HG02852 (cell line): ENCODE measurements at regions not wholly inside any gene's neighbourhood (a gene's known extent, or its start where the extent isn't known, plus 50 kb on each side); places are given as distances from the start of the nearest gene placed in this dataset.

Experiments
- ATAC-seq: cut with Tn5 transposase; IDR thresholded peaks from one replicate; pipeline ENCODE4 v1.9.1; 2021; ENCODE audit warnings: mild to moderate bottlenecking, moderate library complexity; ENCODE audit not compliant: unreplicated experiment

DNA sequence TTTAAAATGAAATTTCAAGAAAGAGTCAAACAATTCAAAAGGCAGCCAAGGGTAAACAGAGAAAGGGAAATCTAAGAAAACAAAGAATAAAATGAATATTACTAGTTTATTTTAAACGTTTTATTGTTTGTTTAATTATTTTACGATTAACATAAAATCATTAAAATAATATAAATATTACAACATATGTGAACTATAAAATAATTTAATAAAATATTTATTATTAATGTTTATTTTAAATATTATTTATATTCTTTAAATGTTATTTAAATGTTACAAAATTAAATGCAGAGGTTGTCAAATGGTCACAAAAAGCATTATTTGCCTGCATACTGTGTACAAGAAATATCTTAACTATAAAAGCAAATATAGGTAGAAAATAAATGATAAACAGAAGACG, 786.7 kb upstream of the GHITM start:
- ATAC-seq = no peak

DNA sequence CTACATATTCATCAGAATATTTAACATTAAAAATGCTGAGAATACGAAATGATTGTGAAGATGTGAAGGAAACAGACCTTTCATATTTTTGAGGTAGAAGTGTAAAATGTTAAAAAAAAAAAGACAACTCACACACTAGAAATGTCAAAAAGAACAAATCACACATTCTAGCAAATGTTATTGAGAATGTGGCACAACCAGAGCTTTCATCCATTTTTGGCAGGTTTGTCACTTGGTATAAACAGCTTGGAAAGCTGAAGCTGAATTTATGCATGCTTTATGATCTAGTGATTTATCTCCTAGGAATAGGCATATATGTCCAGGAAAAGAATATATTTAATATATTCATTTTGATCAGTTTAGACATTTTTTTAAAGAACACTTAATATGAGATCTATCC, 784.9 kb upstream of the GHITM start:
- no peak for ATAC-seq

DNA sequence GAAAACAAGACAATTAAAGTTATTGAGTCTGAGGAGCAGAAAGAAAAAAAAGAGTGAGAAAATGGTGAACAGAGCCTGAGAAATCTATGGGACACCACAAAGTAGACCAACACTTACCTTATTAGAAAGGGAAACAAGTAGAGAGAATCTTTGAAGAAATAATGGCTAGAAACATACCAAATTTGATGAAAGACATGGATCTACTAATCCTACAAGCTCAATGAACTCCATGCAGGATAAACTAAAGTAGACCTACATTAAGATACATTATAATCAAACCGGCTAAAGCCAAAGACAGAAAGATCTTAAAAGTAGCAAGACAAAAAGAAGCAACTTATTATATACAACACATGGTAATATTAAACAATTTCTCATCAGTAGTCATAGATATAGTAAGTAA, 782.3 kb upstream of the GHITM start:
- no peak for ATAC-seq

DNA sequence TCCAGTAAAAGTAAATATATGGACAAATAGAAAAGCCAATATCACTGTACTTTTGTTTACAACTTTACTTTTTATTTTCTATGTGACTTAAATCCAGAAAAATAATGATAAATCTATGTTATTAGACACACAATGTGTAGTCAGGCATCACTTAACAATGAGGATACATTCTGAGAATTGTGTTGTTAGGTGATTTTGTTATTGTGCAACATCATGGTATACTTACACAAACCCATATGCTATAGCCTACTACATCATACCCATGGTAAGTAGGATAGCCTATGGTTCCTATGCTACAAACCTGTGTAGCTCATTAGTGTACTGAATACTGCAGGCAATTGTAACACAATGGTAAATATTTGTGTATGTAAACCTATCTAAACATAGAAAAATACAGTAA, 781.7 kb upstream of the GHITM start:
- ATAC-seq = no peak

DNA sequence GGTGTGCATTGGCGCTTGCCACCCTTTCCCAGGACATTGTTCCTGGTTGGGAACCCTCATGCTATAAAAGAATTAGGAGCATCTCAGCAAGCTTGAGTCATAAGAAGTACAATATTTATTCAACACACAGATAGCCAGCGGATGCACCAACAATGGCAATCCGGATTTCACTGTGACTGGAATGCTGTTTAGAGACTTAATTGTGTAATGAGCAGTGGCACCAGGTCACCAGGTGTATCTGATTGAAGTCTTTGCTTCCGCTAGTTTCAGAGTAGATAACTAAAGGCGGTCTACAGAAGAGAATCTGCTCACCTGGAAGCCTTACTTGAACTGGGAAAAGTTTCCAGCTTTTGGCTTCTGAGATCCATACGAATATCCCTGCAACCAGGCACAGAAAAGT, 772.3 kb upstream of the GHITM start:
- ATAC-seq = no peak

DNA sequence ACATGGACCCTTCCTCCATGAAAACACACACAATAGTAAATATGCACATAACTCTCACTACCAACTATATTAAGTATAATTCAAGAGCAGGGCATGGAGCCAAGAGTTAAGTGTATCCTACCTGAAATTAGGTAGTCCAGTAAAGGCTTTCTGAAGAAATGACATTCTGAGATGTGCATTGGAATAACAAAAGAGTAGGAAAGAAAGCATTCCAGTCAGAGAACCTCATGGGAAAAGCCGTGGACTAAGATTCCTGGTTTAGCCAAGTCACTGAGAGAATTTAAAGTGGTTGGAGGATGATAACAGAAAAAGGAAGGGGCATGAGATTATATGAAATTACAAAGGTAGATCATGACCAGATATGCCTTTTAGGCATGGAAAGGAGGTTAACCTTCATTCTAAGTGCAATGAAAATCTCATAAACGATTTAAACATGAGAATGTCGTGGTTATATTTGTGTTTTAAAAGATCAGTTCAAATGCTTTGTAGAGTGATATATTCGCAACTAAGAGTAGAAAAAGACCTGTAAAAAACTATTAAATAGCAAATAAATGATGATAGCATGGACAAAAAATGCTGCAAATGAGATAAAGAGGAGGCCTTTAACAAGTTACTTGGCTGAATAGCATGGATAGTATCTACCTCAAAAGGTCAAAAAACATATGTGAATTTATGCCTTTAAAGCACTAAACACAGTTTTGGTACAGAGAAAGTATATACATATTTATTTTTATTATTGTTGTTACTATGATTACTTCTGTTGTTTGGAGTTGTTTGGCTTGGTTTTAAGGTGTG, 767.4 kb upstream of the GHITM start:
- no peak for ATAC-seq

DNA sequence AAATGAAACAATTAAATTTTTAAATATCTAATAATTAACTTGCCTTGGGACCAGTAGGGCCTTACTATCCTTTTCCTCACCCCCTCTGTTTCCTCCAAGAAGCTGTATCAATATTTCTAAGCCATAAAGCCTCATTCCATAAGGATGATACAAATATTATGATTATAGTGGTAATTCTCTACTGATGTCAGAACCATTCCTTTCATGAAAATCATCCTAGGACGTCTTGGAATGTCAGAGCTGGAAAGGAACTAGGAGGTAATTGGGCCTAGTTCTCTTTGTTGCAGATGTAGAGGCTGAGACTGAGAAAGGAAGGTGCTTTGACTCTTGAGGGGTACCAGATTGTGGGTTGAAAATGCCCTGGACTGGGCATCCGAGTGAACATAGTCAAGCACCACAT, 766.7 kb upstream of the GHITM start:
- ATAC-seq = no peak

DNA sequence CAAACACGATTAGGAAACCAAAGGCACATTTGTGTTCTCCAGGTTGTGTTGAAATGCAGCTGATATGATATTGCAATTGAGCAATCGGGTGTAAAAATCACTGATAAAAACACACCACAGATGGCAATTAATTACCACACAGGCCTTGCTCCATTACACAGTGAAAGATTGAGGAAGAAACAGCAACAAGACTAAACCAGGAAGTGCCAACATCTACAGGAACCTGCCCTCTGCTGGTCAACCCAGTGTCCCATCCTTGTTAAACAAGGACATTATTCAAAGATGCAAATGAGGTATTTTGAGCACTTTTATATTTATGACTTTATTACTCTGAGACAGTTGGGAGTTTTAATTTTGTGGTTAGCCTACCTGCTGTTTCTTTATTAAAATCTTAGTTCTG, 765.6 kb upstream of the GHITM start:
- no peak for ATAC-seq

DNA sequence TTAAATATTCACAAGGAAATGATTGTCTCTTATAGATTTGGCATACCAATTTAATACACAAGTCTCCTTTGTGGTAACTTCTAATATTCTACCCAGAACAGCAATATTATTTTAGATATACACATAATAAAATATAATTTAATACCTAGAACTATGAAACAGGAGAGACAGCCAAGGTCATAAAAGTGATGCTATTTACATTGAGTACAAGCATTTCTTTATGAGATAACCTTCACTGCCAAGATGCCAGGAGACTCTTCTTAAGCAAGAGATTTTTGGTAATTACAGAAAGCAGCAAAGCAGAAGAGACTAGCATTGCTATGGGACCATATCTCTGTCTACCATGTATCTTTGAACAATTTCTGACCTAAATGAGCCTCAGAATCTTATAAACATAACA, 764.6 kb upstream of the GHITM start:
- no peak for ATAC-seq

DNA sequence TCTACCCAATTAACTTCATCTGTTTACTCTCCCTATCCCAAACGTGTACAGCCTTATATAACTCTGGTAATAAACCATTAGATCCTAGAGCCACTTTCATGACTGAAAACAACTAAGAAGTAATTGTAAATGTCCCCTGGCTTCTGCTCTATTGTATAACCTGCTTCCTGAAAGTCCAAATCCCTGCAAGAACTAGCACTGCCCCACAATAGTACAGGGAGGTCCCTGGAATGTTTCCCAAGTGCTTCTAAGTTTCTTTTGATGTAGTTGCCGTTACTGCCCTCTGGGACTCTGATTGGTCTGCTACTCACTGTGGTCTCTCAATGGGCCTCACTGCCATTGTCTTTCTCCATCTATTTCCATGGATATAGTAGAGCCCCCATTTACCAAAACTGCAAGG, 764.0 kb upstream of the GHITM start:
- no peak for ATAC-seq

DNA sequence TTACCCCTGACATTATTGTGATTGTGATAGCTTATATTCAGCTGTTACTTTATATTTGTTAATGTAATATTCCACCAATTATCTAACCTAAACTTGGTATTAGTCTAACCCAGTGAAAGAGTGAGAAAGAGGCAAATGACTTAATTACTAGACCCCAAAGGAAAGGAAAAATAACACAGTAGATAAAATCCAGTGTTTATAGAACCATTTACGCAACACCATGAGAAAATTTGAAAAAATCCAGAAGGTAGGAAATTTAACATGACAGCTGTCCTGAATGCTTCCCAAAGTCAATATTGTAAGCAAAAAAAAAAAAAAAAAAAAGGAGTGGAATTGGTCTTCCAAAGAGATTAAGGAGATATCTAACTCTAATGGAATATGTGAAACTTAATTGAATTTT, 741.5 kb upstream of the GHITM start:
- no peak for ATAC-seq

DNA sequence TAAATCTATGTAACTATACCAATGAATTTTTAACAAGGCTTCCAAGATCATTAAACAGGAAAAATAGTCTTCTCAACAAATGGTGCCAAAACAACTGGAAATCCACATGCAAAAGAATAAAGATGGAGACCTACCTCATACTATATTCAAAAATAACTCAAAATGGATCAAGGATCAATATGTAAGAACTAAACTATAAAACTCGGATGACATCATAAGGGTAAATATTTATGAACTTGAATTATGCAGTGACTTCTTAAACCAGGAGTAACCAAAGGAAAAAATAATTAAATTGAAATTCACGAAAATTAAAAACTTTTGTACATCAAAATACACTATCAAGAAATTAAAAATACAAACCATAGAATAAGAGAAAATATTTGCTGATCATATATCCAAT, 728.7 kb upstream of the GHITM start:
- no peak for ATAC-seq

DNA sequence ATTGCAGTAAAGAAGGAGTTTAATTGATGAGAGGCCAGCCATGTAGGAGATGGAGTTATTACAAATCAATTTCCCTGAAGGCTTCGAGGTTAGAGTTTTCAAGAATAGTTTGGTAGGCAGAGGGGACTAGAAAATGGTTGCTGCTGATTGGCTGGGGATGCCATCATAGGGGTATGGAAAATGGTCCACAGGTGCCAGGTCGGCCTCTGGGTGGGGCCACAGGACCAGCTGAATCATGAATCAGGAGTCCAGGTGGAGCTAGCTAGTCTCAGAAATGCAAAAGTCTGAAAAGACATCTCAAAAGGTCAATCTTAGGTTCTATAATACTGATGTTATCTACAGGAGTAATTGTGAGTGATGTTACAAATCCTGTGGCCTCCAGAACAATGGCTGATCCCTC, 714.0 kb upstream of the GHITM start:
- ATAC-seq = no peak

DNA sequence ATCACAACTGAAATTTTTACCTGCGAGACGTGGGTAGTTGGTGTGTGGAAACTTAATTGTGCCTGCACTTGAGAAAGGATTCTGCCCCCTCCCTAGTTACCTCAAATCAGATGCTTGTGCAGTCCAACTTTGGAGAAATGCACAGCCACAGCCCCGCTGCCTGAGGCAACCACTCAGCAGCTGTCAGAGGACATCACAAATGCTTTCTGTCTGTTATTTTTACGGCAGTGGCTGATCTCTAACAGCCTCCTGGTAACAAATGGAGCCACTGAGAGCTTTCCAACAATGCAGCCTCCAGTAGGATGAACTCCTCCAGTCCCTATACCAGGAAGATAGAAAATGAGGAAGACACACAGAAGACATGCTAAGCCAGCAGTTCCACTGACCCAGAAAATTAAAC, 712.2 kb upstream of the GHITM start:
- no peak for ATAC-seq

DNA sequence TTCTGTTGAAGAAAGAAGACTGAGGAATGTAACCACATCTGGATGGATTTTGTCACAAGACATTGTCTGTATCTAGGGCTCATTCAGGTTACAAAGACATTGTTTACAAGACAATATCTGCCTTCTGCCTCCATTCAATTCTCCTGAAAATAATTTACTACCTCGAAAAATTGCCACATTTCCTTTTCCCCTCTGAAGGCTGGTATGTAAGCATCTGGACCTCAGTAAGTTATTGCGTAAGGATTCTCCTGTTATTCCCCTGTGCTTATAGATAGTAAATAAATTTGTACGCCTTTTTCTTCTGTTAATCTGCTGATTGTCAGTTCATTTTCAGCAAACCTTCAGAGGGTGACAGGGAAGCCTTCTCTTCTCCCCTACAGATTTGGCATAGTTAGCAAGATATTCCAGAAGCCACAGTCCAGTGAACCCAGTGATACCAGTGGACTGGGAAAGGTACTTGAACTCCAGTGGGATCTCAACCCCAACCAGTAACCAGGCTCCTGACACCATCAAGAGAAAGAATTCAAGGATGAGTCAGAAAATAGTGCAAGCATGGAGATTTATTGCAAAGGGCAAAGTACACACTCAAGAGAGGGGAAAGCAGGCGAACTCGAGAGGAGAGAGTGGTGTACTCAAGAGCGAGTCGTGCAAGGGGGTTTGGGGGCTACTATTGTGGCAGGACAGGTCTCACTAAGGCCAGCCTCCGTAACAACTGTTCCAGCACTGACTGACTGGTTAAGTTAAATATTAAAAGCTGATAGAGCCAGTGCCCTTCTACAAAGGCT, 706.9 kb upstream of the GHITM start:
- ATAC-seq = no peak

DNA sequence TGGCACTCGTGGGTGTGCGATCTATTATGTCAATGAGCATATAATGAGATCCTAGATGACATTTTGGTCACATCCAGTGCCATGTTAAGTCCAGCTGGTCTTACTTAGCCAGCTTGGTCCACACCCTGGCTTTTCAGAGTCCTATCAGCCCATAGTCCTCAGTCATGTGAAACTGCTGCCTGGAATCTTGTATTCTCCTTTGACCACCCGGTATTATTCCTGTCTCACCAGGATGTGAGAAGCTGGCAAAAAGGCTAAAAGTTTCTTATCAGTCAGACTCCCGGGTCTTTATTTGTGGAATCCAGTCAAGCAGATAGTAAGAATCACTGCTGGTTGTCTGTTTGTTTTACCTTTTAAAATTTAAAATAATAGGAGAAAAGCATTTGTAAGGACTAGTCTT, 705.6 kb upstream of the GHITM start:
- no peak for ATAC-seq

DNA sequence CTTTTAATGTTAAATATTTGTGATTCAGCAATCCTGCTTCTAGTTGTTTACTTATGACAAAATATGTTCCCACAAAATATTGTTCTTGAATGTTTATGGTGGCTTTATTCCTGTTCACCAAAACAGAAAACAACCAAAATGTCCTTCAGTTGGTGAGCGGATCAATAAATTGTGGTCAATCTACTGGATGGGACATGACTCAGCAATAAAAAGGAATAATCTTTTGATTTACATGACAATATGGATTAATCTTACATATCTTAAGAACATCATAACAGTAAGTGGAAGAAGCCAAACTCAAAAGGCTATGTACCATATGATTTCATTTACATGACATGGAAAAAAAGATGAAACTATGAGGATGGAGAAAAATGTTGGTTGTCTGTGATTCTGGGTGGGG, 691.3 kb upstream of the GHITM start:
- ATAC-seq = no peak

DNA sequence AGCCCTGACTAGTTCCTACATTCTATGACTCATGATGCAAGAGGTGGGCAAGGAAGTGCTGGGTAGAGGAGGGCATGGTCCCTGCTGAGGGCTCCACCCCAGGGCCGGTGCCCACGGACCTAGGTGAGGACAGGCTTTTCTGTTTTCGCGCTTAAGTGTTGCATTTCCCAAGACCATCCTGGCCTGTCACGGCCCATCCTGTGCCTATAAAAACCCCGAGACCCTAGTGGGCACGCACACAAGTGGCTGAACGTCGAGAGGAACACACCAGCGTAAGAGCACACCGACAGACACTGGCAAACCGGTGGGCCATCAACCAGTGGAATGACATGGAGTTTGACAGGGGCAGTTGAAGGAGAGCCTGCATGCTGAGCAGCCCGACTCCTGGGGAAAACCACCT, 680.7 kb upstream of the GHITM start:
- ATAC-seq = no peak

DNA sequence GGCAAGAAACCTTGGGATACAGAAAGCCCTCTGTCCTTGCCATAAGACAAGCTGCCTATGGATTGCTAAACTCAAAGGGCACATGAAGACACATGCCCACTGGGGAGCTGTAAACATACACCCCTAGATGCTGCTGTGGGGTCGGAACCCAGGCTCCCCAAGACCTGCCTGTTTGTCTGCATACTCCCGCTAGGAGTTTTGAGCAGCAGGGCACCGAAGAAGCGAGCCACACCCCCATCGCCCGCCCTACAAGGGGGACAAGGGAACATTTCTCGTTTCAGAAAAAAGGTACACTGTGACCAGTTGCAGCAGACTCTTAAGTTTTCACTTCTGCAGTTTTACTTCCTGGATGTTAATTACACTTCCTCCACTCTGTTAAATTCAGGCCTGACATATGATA, 680.2 kb upstream of the GHITM start:
- no peak for ATAC-seq

DNA sequence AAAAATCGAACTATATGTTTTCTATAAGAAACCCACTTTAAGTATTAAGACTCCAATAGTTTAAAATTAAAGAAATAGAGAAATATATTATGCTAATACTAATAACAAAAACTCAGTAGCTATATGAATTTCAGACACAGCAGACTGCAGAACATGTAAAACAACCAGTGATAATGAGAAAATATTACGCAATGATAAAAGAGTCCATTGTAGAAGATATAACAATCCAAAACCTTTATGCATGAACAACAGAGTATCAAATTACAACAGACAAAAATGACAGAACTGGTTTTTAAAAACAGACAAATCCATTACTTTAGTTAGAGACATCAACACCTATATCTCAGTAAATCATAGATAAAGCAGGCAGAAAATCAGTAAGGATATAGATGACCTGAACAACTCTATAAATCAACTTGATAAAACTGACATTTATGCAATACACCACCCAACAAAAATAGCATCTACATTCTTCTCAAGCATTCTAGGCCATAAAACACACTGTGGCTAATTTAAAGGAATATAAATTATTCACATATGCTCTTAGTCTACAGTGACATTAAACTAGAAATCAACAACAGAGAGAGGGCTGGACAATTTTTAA, 669.5 kb upstream of the GHITM start:
- ATAC-seq = no peak

DNA sequence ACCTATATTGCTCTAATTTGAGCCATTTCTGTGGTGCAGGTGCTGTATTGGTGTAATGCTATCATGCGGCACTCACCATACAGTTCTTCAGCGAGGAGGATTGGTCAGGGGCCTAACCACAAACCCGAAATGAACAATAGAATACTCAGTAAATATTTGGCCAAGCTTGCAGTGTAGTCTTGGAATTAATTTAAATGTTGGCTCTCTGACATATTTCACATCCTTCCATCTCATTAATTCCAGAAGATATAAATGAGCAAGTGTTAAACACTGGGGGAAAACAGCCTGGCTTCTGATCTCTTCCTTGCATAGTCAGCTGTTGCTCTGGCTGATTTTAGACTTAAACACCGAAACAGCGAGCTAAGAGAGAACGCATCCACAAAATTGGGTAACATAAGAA, 663.1 kb upstream of the GHITM start:
- ATAC-seq = no peak

DNA sequence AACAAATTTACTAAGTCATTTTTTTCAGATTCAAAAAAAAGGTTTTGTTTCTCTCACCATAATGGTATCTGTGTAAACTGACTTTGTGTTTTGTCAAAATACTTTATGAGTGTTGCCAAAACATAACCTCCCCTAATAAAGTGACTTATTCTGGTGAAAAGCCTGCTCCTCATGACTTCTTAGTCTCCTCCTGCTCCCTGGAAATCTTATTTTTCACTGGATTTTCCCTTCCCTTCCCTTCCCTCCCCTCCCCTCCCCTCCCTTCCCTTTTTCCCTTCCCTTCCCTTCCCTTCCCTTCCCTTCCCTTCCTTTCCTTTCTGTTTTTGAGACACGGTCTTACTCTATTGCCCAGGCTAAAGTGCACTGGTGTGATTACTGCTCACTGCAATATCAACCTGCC, 650.1 kb upstream of the GHITM start:
- ATAC-seq = no peak
